ENCODE measurements at regions not wholly inside any gene's neighbourhood (a gene's known extent, or its start where the extent isn't known, plus 50 kb on each side); places are given as distances from the start of the nearest gene placed in this dataset.

- H3K27ac ChIP-seq, result no peak overlapping the region
- no peak for TF ChIP-seq CTCF (IDR thresholded peaks at IDR 0.05)
- TF ChIP-seq ZFX (IDR thresholded peaks at IDR 0.05; ENCODE audit: borderline replicate concordance), result no peak
Observed at GRCh38 chr1:55987491-55988249, 591.7 kb downstream of the PLPP3 start.

- H3K27ac ChIP-seq, result no peak overlapping the region
- TF ChIP-seq CTCF (IDR thresholded peaks at IDR 0.05) (no peak), ZFX (IDR thresholded peaks at IDR 0.05; ENCODE audit: borderline replicate concordance) (no peak)
Observed at GRCh38 chr1:55986003-55986402, 593.4 kb downstream of the PLPP3 start.

- TF ChIP-seq ZFX (IDR thresholded peaks at IDR 0.05; ENCODE audit: borderline replicate concordance), result no peak
- no peak overlapping the region for H3K27ac ChIP-seq
Observed at GRCh38 chr1:55981010-55981650, 598.2 kb downstream of the PLPP3 start.

GRCh38 chr1:55980582-55980981 lies 598.8 kb downstream of the PLPP3 start:
- TF ChIP-seq ZFX (IDR thresholded peaks at IDR 0.05; ENCODE audit: borderline replicate concordance) (no peak), CTCF (IDR thresholded peaks at IDR 0.05) (no peak)
- H3K27ac ChIP-seq, result no peak overlapping the region

GRCh38 chr1:55974714-55975441 lies 604.5 kb downstream of the PLPP3 start:
- H3K27ac ChIP-seq, result no peak overlapping the region

GRCh38 chr1:55970526-55971110 lies 608.7 kb downstream of the PLPP3 start:
- TF ChIP-seq ZFX (IDR thresholded peaks at IDR 0.05; ENCODE audit: borderline replicate concordance) (no peak), CTCF (IDR thresholded peaks at IDR 0.05) (no peak)
- no peak overlapping the region for H3K27ac ChIP-seq

More at GRCh38 chr1:55974714-55975441, 604.5 kb downstream of the PLPP3 start:
- TF ChIP-seq ZFX (IDR thresholded peaks at IDR 0.05; ENCODE audit: borderline replicate concordance) (no peak), CTCF (IDR thresholded peaks at IDR 0.05) (no peak)

GRCh38 chr1:55969322-55969721 lies 610.0 kb downstream of the PLPP3 start:
- TF ChIP-seq ZFX (IDR thresholded peaks at IDR 0.05; ENCODE audit: borderline replicate concordance), result no peak
- TF ChIP-seq CTCF (IDR thresholded peaks at IDR 0.05), result no peak
- no peak overlapping the region for H3K27ac ChIP-seq

All from 22Rv1 (cell line).